ENCODE measurements at regions not wholly inside any gene's neighbourhood (a gene's known extent, or its start where the extent isn't known, plus 50 kb on each side); places are given as distances from the start of the nearest gene placed in this dataset.

- Histone ChIP-seq H3K27ac (ENCODE audit: low read depth in 1 of 2, low read length in 2 of 2) (peak overlapping the region in 1 of 2 donors; percentile 58), H3K4me2 (replicated peaks; ENCODE audit: extremely low read depth, low read length, poor library complexity, severe bottlenecking) (peak overlapping the region; percentile 38), H4K20me1 (ENCODE audit: insufficient read depth, low read length) (no peaks in the 10 kb centered on the region), H3K4me1 (ENCODE audit: control insufficient read depth in 1 of 2, insufficient read depth in 2 of 2, low read length in 2 of 2) (peaks cover 31 to 42% of the 10 kb centered on the region in 2 donors), H3K9ac (ENCODE audit: insufficient read depth, low read length, poor library complexity, severe bottlenecking) (peak overlapping the region; percentile 9), H2AFZ (ENCODE audit: insufficient read depth, low read depth, low read length, poor library complexity, severe bottlenecking) (peak overlapping the region; percentile 52), H3K4me3 (replicated peaks in 1 of 3; ENCODE audit: low read depth in 2 of 3, low read length in 3 of 3) (no peak overlapping the region), H3K79me2 (ENCODE audit: insufficient read depth, low read length) (no peaks in the 10 kb centered on the region), H3K27me3 (ENCODE audit: control insufficient read depth in 2 of 2, insufficient read depth in 2 of 2, low read length in 2 of 2) (no peaks in the 10 kb centered on the region), H3K36me3 (replicated peaks in 1 of 2; ENCODE audit: control insufficient read depth in 1 of 2, insufficient read depth in 2 of 2, low read length in 2 of 2) (no peaks in the 10 kb centered on the region), H3K9me3 (replicated peaks in 1 of 2; ENCODE audit: control insufficient read depth in 1 of 2, insufficient read depth in 1 of 2, low read length in 2 of 2) (no peaks in the 10 kb centered on the region)
- intact Hi-C loops (cut with micrococcal nuclease), result loop anchor here (2.0 to 10.0 kb wide), 3 partner anchors 372 to 479 kb away; partner anchors contain the start of gene ELL2 (in 1 of the 2)
- Mint-ChIP-seq H3K4me1 (peaks cover 36% of the 10 kb centered on the region), H3K36me3 (no peaks in the 10 kb centered on the region), H3K9me3 (no peaks in the 10 kb centered on the region), H3K27me3 (ENCODE audit: low read depth in 3 of 3) (peaks cover 0 to 1% (median 0%) of the 10 kb centered on the region in 3 donors), H3K4me3 (peak overlapping the region in 1 of 2 donors; percentile 36), H3K27ac (no peak overlapping the region)
- WGBS (ENCODE audit: insufficient coverage), result 0% methylated on average over 1 of the region's 6 CpGs
- peak; percentile 60 to 78 (median 75) for DNase-seq
- TF ChIP-seq, protein P1, sequence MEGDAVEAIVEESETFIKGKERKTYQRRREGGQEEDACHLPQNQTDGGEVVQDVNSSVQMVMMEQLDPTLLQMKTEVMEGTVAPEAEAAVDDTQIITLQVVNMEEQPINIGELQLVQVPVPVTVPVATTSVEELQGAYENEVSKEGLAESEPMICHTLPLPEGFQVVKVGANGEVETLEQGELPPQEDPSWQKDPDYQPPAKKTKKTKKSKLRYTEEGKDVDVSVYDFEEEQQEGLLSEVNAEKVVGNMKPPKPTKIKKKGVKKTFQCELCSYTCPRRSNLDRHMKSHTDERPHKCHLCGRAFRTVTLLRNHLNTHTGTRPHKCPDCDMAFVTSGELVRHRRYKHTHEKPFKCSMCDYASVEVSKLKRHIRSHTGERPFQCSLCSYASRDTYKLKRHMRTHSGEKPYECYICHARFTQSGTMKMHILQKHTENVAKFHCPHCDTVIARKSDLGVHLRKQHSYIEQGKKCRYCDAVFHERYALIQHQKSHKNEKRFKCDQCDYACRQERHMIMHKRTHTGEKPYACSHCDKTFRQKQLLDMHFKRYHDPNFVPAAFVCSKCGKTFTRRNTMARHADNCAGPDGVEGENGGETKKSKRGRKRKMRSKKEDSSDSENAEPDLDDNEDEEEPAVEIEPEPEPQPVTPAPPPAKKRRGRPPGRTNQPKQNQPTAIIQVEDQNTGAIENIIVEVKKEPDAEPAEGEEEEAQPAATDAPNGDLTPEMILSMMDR (IDR thresholded peaks at IDR 0.05), result peak; percentile 92
These were observed 96.6 kb downstream of the PCSK1 start for GRCh38 chr5:96336351-96336985.

GRCh38 chr5:96335873-96336272 is 97.2 kb downstream of the PCSK1 start:
- no peaks in the 10 kb centered on the region for H3K27me3 ChIP-seq (ENCODE audit: control insufficient read depth in 2 of 2, insufficient read depth in 2 of 2, low read length in 2 of 2)
- intact Hi-C loops (cut with micrococcal nuclease), result loop anchor here (2.0 to 10.0 kb wide), 3 partner anchors 371 to 479 kb away; partner anchors contain the start of gene ELL2 (in 1 of the 2)
- H3K4me2 ChIP-seq (replicated peaks; ENCODE audit: extremely low read depth, low read length, poor library complexity, severe bottlenecking), result no peak overlapping the region
- Mint-ChIP-seq H3K4me3 (no peak overlapping the region), H3K27me3 (ENCODE audit: low read depth in 3 of 3) (peaks cover 0 to 2% (median 1%) of the 10 kb centered on the region in 3 donors), H3K9me3 (no peaks in the 10 kb centered on the region), H3K27ac (no peak overlapping the region), H3K36me3 (no peaks in the 10 kb centered on the region), H3K4me1 (peaks cover 42% of the 10 kb centered on the region)
- H3K9ac ChIP-seq (ENCODE audit: insufficient read depth, low read length, poor library complexity, severe bottlenecking), result no peak overlapping the region
- no peak for DNase-seq
- no peaks in the 10 kb centered on the region for H3K36me3 ChIP-seq (replicated peaks in 1 of 2; ENCODE audit: control insufficient read depth in 1 of 2, insufficient read depth in 2 of 2, low read length in 2 of 2)
- H4K20me1 ChIP-seq (ENCODE audit: insufficient read depth, low read length), result no peaks in the 10 kb centered on the region
- H2AFZ ChIP-seq (ENCODE audit: insufficient read depth, low read depth, low read length, poor library complexity, severe bottlenecking), result peak overlapping the region; percentile 52
- H3K27ac ChIP-seq (ENCODE audit: low read depth in 1 of 2, low read length in 2 of 2), result no peak overlapping the region
- no CpG with 5 or more reads among the region's 2 CpGs for WGBS (ENCODE audit: insufficient coverage)
- H3K9me3 ChIP-seq (replicated peaks in 1 of 2; ENCODE audit: control insufficient read depth in 1 of 2, insufficient read depth in 1 of 2, low read length in 2 of 2), result no peaks in the 10 kb centered on the region
- H3K4me1 ChIP-seq (ENCODE audit: control insufficient read depth in 1 of 2, insufficient read depth in 2 of 2, low read length in 2 of 2), result peaks cover 37 to 47% of the 10 kb centered on the region in 2 donors
- H3K4me3 ChIP-seq (replicated peaks in 1 of 3; ENCODE audit: low read depth in 2 of 3, low read length in 3 of 3), result no peak overlapping the region
- H3K79me2 ChIP-seq (ENCODE audit: insufficient read depth, low read length), result no peaks in the 10 kb centered on the region
- TF ChIP-seq, protein P1 (IDR thresholded peaks at IDR 0.05), result no peak
